Tibial artery (tissue), 4 donors: ENCODE measurements at regions not wholly inside any gene's neighbourhood (a gene's known extent, or its start where the extent isn't known, plus 50 kb on each side); places are given as distances from the start of the nearest gene placed in this dataset.
A peak's percentile ranks its signal among the peaks of the same experiment; 100 is the strongest.

Experiments used
- DNase-seq, 2 donors: peaks; one replicate each; pipeline ENCODE4 v3.0.0-alpha.2; 2019
- H3K27ac ChIP-seq, 2 donors: fragments of 200-600 bp; sonication (generic) in 1 of 2; 1 replicate in 1 of 2; 2 replicates in 1 of 2; pipeline ENCODE4 v1.5.1; 2018 to 2019; ENCODE audit warnings: mild to moderate bottlenecking in 1 of 2
- H3K27me3 ChIP-seq, 2 donors: fragments of 200-600 bp; sonication (generic) in 1 of 2; one replicate each; pipeline versions ENCODE4 v1.5.1 to v1.6.0; 2016 to 2019
- H3K36me3 ChIP-seq, 3 donors: fragments of 200-600 bp; sonication (generic) in 2 of 3; one replicate each; pipeline ENCODE4 v1.5.1; 2016 to 2019; ENCODE audit warnings: mild to moderate bottlenecking in 2 of 3
- H3K4me1 ChIP-seq, 4 donors: fragments of 200-600 bp; sonication (generic) in 2 of 4; 1 replicate in 3 of 4; 2 replicates in 1 of 4; pipeline ENCODE4 v1.5.1; 2016 to 2019
- H3K4me3 ChIP-seq, 2 donors: fragments of 200-600 bp; sonication (generic) in 1 of 2; 1 replicate in 1 of 2; 2 replicates in 1 of 2; pipeline ENCODE4 v1.5.1; 2018 to 2019; ENCODE audit warnings: mild to moderate bottlenecking in 2 of 2
- H3K9me3 ChIP-seq, 3 donors: fragments of 200-600 bp; sonication (generic) in 1 of 3; one replicate each; pipeline ENCODE4 v1.5.1; 2016 to 2019
- CTCF ChIP-seq, 2 experiments: fragments of 200-600 bp in 1 of 2; fragments of 450-650 bp in 1 of 2; IDR thresholded peaks; one replicate each; pipeline ENCODE4 v1.5.1; 2017 to 2019; ENCODE audit warnings: antibody characterized with exemption in 2 of 2, mild to moderate bottlenecking in 1 of 2, moderate library complexity in 1 of 2
- intact Hi-C: fragments of 100-400 bp; cut with DNase I; formaldehyde crosslinking; loops from one replicate; pipeline ENCODE4 v1.15.0; 2023; ENCODE audit warnings: low total_unique reads

DNA sequence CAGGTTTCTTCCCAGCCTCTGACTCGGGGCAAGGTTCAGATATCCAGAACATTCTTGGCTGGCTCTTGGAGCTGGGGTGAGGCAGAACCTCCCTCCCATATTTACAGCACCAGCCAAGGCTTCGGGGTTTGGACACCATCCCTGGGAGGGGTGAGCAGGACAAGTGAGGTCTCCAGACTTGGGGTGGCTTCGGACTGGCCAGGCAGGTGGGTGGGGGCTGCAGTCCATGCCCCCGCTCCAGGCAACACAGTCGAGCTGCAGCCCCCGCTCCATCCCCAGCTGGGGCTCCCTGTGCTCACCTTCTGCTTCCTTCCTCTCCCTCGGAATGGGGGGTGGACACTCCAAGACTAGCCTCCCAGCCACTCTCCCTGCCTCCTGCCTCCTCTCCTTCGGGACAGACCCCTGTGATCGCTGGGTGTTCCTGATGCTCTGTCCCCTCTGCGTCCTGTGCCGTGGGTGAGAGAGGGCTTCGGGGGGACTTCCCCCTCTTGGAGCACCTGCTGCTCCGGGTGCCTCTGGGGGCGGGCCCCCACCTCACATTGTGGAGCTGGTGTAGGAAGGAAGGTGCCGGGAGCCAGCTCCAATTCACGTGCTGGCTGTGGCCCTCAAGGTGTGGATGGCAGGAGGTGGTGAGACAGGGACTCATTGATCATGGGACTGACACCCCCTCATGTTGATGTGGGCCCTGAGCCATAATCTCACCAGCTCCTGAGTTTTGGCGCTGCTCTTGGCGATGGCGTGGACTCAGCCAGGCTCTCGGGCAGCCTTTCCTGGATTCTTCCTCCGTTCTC, 189.2 kb downstream of the SEC14L1 start:
- TF ChIP-seq CTCF (IDR thresholded peaks at IDR 0.05): no peak
- Histone ChIP-seq H3K27me3 (no peaks in the 10 kb centered on the region), H3K27ac (no peak overlapping the region), H3K4me1 (peaks cover 5 to 30% (median 21%) of the 10 kb centered on the region in 4 donors), H3K9me3 (no peaks in the 10 kb centered on the region), H3K4me3 (no peak overlapping the region), H3K36me3 (peaks cover 0 to 4% (median 0%) of the 10 kb centered on the region in 3 donors)
- intact Hi-C loops: loop anchor here (1.0 to 5.0 kb wide), 3 partner anchors 37 to 165 kb away; no protein-coding TSS in a partner anchor
- DNase-seq: peak in 1 of 2 donors; percentile 68

GRCh38 chr17:77330602-77331081, 189.9 kb downstream of the SEC14L1 start:
- H3K36me3 ChIP-seq: peaks cover 0 to 4% (median 0%) of the 10 kb centered on the region in 3 donors
- no peaks in the 10 kb centered on the region for H3K27me3 ChIP-seq
- intact Hi-C loops: loop anchor here (1.0 kb wide), 1 partner anchor 165 kb away; no protein-coding TSS in a partner anchor
- H3K4me1 ChIP-seq: peaks cover 0 to 23% (median 16%) of the 10 kb centered on the region in 4 donors
- H3K4me3 ChIP-seq: no peak overlapping the region
- H3K9me3 ChIP-seq: no peaks in the 10 kb centered on the region
- no peak for TF ChIP-seq CTCF (IDR thresholded peaks at IDR 0.05)
- H3K27ac ChIP-seq: no peak overlapping the region
- DNase-seq: peak in 1 of 2 donors; percentile 63

GRCh38 chr17:77331301-77331864, 190.6 kb downstream of the SEC14L1 start:
- Histone ChIP-seq H3K27ac (peak overlapping the region in 1 of 2 donors; percentile 38), H3K27me3 (no peaks in the 10 kb centered on the region)

DNA sequence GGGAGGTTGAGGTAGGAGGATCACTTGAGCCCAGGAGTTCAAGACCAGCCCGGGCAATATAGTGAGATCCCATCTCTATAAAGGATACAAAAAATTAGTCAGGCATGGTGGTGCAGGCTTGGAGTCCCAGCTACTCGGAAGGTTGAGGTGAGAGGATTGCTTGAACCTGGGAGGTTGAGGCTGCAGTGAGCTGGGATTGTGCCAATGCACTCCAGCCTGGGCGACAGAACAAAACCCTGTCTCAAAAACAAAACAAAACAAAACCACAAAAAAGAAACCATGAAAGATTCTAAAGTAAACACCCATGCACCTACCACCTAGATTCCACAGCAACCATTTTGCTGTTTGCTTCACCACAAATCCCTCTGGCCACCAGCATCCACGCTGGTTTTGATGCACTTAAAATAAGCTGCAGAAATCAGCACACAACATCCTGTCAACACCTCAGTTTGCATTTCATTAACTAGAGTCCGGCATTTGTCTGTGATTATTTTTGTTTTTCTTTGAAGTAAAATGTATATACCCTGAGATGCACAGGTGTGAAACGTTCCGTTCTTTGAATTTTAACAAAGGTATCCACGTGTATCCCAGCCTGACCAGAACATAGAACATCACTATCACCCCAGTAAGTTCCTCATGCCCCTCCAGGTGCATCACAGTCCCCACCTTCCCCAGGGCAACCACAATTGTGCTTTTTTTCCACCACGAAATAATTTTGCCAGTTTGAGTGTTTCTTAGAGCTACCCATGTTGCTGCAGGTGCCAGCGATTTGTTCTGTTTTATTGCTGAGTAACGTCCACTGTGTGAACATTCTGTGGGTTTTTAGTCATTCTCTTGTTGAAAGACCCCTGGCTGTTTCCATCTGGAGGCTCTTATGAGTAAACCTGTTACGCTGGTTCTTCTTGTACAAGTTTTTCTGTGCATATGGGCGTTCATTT, 191.5 kb downstream of the SEC14L1 start:
- H3K4me3 ChIP-seq: no peak overlapping the region
- H3K27me3 ChIP-seq: no peaks in the 10 kb centered on the region
- DNase-seq: peak in 1 of 2 donors; percentile 44
- peaks cover 0 to 17% (median 11%) of the 10 kb centered on the region in 4 donors for H3K4me1 ChIP-seq
- H3K27ac ChIP-seq: peak overlapping the region in 1 of 2 donors; percentile 38
- peaks cover 0 to 8% (median 0%) of the 10 kb centered on the region in 3 donors for H3K9me3 ChIP-seq
- intact Hi-C loops: no loop called here
- no peaks in the 10 kb centered on the region for H3K36me3 ChIP-seq
- no peak for TF ChIP-seq CTCF (IDR thresholded peaks at IDR 0.05)

More at GRCh38 chr17:77331301-77331864, 190.6 kb downstream of the SEC14L1 start:
- TF ChIP-seq CTCF (IDR thresholded peaks at IDR 0.05): peak; percentile 93 to 98
- no peaks in the 10 kb centered on the region for H3K9me3 ChIP-seq
- intact Hi-C loops: no loop called here
- no peak overlapping the region for H3K4me3 ChIP-seq
- peaks cover 0 to 17% (median 11%) of the 10 kb centered on the region in 4 donors for H3K4me1 ChIP-seq
- peaks cover 0 to 4% (median 0%) of the 10 kb centered on the region in 3 donors for H3K36me3 ChIP-seq
- peak; percentile 92 to 94 for DNase-seq
